H1 (cell line): ENCODE measurements at regions not wholly inside any gene's neighbourhood (a gene's known extent, or its start where the extent isn't known, plus 50 kb on each side); places are given as distances from the start of the nearest gene placed in this dataset.

Experiments used
- CTCF ChIA-PET: fragments of 300-600 bp; sonication (Branson Sonifier 250); formaldehyde crosslinking; loops from one replicate; lab custom pipeline; 2021; ENCODE audit not compliant: partially characterized antibody; lab: Charles Lee
- POLR2A ChIA-PET: fragments of 300-600 bp; sonication (Branson Sonifier 250); formaldehyde crosslinking; loops from one replicate; lab custom pipeline; 2021; ENCODE audit warnings: inconsistent platforms; ENCODE audit not compliant: partially characterized antibody; lab: Charles Lee
- DNase-seq, 2 experiments: peaks; one replicate each; pipeline versions ENCODE4 v3.0.0 to v3.0.0-alpha.2; 2010 to 2022; ENCODE audit warnings: low spot score in 2 of 2, low read depth in 1 of 2, mixed read lengths in 1 of 2
- FAIRE-seq: peaks from 2 replicates; lab custom pipeline; 2011; peaks lifted over from hg19 to GRCh38; lab: Jason Lieb, UNC
- H2AFZ ChIP-seq: 2 replicates; pipeline ENCODE4 v1.8.1; 2012; ENCODE audit warnings: low read length, inconsistent platforms
- H2AK5ac ChIP-seq: 2 replicates; pipeline ENCODE4 v1.6.1; 2013; ENCODE audit warnings: low read depth, low read length
- H2BK120ac ChIP-seq: replicated peaks from 2 replicates; pipeline ENCODE3; 2013; ENCODE audit warnings: low read depth, low read length, inconsistent platforms
- H2BK12ac ChIP-seq: 2 replicates; pipeline ENCODE4 v1.6.1; 2013; ENCODE audit warnings: low read depth, low read length
- H2BK15ac ChIP-seq: 2 replicates; pipeline ENCODE4 v1.6.1; 2013; ENCODE audit warnings: low read length
- H2BK20ac ChIP-seq: 2 replicates; pipeline ENCODE4 v1.6.1; 2013; ENCODE audit warnings: low read length
- H2BK5ac ChIP-seq: 2 replicates; pipeline ENCODE4 v1.6.1; 2013; ENCODE audit warnings: low read depth, low read length
- H3K14ac ChIP-seq: 2 replicates; pipeline ENCODE4 v1.6.1; 2013; ENCODE audit warnings: inconsistent platforms; ENCODE audit not compliant: insufficient read length
- H3K18ac ChIP-seq: 2 replicates; pipeline ENCODE4 v1.6.1; 2013; ENCODE audit warnings: low read length; ENCODE audit errors: extremely low read depth
- H3K23ac ChIP-seq: 2 replicates; pipeline ENCODE4 v1.6.1; 2013; ENCODE audit warnings: inconsistent platforms; ENCODE audit not compliant: insufficient read length
- H3K23me2 ChIP-seq: 2 replicates; pipeline ENCODE4 v1.6.1; 2013; ENCODE audit warnings: low read depth, low read length
- H3K27ac ChIP-seq: 2 replicates; pipeline ENCODE4 v1.6.1; 2011; ENCODE audit warnings: low read depth, low read length, inconsistent platforms
- H3K27me3 ChIP-seq, 4 experiments: replicated peaks in 1 of 4; 1 replicate in 1 of 4; 2 replicates in 3 of 4; pipeline versions ENCODE4 v1.6.1 to v1.8.1; 2011 to 2013; ENCODE audit warnings: low read length in 3 of 4, mild to moderate bottlenecking in 3 of 4, inconsistent platforms in 2 of 4, mixed read lengths in 2 of 4, moderate library complexity in 1 of 4; ENCODE audit not compliant: control insufficient read depth in 3 of 4, insufficient read depth in 3 of 4; ENCODE audit errors: extremely low read depth in 1 of 4
- H3K36me3 ChIP-seq, 4 experiments: 2 replicates each; pipeline versions ENCODE4 v1.6.1 to v1.8.1; 2011 to 2013; ENCODE audit warnings: mild to moderate bottlenecking in 4 of 4, low read length in 3 of 4, moderate library complexity in 2 of 4, control low read depth in 1 of 4, inconsistent platforms in 1 of 4; ENCODE audit not compliant: insufficient read depth in 4 of 4, control insufficient read depth in 2 of 4
- H3K4ac ChIP-seq: replicated peaks from 2 replicates; pipeline ENCODE3; 2013; ENCODE audit warnings: low read length, low read depth, mixed read lengths, inconsistent platforms; ENCODE audit not compliant: insufficient read length
- H3K4me1 ChIP-seq, 4 experiments: replicated peaks in 1 of 4; 1 replicate in 1 of 4; 2 replicates in 3 of 4; pipeline versions ENCODE4 v1.6.1 to v1.8.1; 2011 to 2013; ENCODE audit warnings: low read length in 3 of 4, inconsistent platforms in 2 of 4, mixed read lengths in 1 of 4; ENCODE audit not compliant: insufficient read depth in 4 of 4, control insufficient read depth in 3 of 4
- H3K4me2 ChIP-seq, 2 experiments: 2 replicates each; pipeline versions ENCODE4 v1.6.1 to v1.8.1; 2011 to 2013; ENCODE audit warnings: low read depth in 2 of 2, low read length in 2 of 2, control low read depth in 1 of 2, inconsistent platforms in 1 of 2, mild to moderate bottlenecking in 1 of 2; ENCODE audit not compliant: insufficient read depth in 1 of 2
- H3K4me3 ChIP-seq, 4 experiments: fragments of 200-600, 300-600 bp in 1 of 4; sonication (generic), shearing (Covaris generic), sonication (Bioruptor Twin) in 1 of 4; 2 replicates each; pipeline versions ENCODE4 v1.5.1 to v1.8.1; 2011 to 2016; ENCODE audit warnings: low read length in 4 of 4, low read depth in 3 of 4, control low read depth in 2 of 4, inconsistent platforms in 2 of 4, mild to moderate bottlenecking in 2 of 4, mixed read lengths in 1 of 4, moderate library complexity in 1 of 4; ENCODE audit not compliant: insufficient read depth in 2 of 4; ENCODE audit errors: extremely low read depth in 1 of 4
- H3K56ac ChIP-seq: replicated peaks from 2 replicates; pipeline ENCODE3; 2013; ENCODE audit warnings: low read depth, mild to moderate bottlenecking, mixed read lengths, low read length, inconsistent platforms; ENCODE audit not compliant: insufficient read length
- H3K79me1 ChIP-seq: 2 replicates; pipeline ENCODE4 v1.6.1; 2013; ENCODE audit warnings: low read depth, low read length, control low read depth
- H3K79me2 ChIP-seq, 2 experiments: 2 replicates each; pipeline versions ENCODE4 v1.6.1 to v1.8.1; 2012 to 2013; ENCODE audit warnings: low read length in 2 of 2, mild to moderate bottlenecking in 2 of 2, inconsistent platforms in 1 of 2; ENCODE audit not compliant: insufficient read depth in 2 of 2, control insufficient read depth in 1 of 2
- H3K9ac ChIP-seq, 4 experiments: replicated peaks in 1 of 4; 1 replicate in 1 of 4; 2 replicates in 3 of 4; pipeline versions ENCODE4 v1.6.1 to v1.8.1; 2011 to 2013; ENCODE audit warnings: low read depth in 3 of 4, low read length in 3 of 4, control low read depth in 2 of 4, mild to moderate bottlenecking in 2 of 4, moderate library complexity in 2 of 4, inconsistent platforms in 1 of 4; ENCODE audit errors: extremely low read depth in 1 of 4
- H3K9me3 ChIP-seq, 2 experiments: 2 replicates each; pipeline versions ENCODE4 v1.6.1 to v1.8.1; 2012 to 2013; ENCODE audit warnings: mild to moderate bottlenecking in 2 of 2, moderate library complexity in 2 of 2, control low read depth in 1 of 2, inconsistent platforms in 1 of 2, low read depth in 1 of 2, low read length in 1 of 2, mixed read lengths in 1 of 2; ENCODE audit not compliant: insufficient read depth in 2 of 2
- H4K20me1 ChIP-seq, 2 experiments: replicated peaks in 1 of 2; 2 replicates each; pipeline versions ENCODE3 to v1.8.1; 2011 to 2013; ENCODE audit warnings: inconsistent platforms in 2 of 2, low read length in 2 of 2, mild to moderate bottlenecking in 1 of 2; ENCODE audit not compliant: insufficient read depth in 2 of 2, control insufficient read depth in 1 of 2
- H4K5ac ChIP-seq: 2 replicates; pipeline ENCODE4 v1.6.1; 2013; ENCODE audit warnings: low read length, low read depth, mixed read lengths, inconsistent platforms; ENCODE audit not compliant: insufficient read length
- H4K8ac ChIP-seq: 2 replicates; pipeline ENCODE4 v1.8.0; 2013; ENCODE audit warnings: mild to moderate bottlenecking, moderate library complexity, low read length, inconsistent platforms; ENCODE audit not compliant: insufficient read depth; ENCODE audit errors: extremely low read depth
- H4K91ac ChIP-seq: replicated peaks from 2 replicates; pipeline ENCODE3; 2013; ENCODE audit warnings: low read length, mixed read lengths, inconsistent platforms; ENCODE audit not compliant: insufficient read length
- CBX5 ChIP-seq: fragments of 300-800, 300-1000 bp; sonication (generic); IDR thresholded peaks from 2 replicates; pipeline ENCODE4 v1.7.1; 2016; ENCODE audit warnings: antibody characterized with exemption, low read length, low read depth
- HDAC6 ChIP-seq: IDR thresholded peaks from one replicate; pipeline ENCODE4 v1.7.1; 2012; ENCODE audit warnings: low read depth, mild to moderate bottlenecking, inconsistent platforms, low read length, moderate library complexity
- KDM4A ChIP-seq: IDR thresholded peaks from one replicate; pipeline ENCODE4 v1.7.1; 2012; ENCODE audit warnings: low read depth, mild to moderate bottlenecking, moderate library complexity, low read length, inconsistent platforms; ENCODE audit not compliant: severe bottlenecking
- RNF2 ChIP-seq: fragments of 200-900, 300-1000 bp; sonication (generic); IDR thresholded peaks from 2 replicates; pipeline ENCODE4 v1.7.1; 2016; ENCODE audit warnings: borderline replicate concordance, low read depth, mild to moderate bottlenecking, antibody characterized with exemption, low read length; ENCODE audit not compliant: poor library complexity, severe bottlenecking; ENCODE audit errors: missing control alignments
- SP1 ChIP-seq: IDR thresholded peaks from 2 replicates; pipeline ENCODE4 v1.6.1; 2011; ENCODE audit warnings: low read depth, low read length
- TCF12 ChIP-seq: IDR thresholded peaks from 2 replicates; pipeline ENCODE4 v1.6.1; 2011; ENCODE audit warnings: low read depth, mild to moderate bottlenecking, low read length
- TEAD4 ChIP-seq: IDR thresholded peaks from 2 replicates; pipeline ENCODE4 v1.6.1; 2012; ENCODE audit warnings: low read depth, low read length, inconsistent platforms, mixed read lengths
- WGBS, 2 experiments: shearing (Covaris generic) in 1 of 2; methylation state at CpG; one replicate each; pipeline versions ENCODE4 v1.1.6 to v1.1.7; 2013 to 2015; ENCODE audit warnings: low lambda C conversion rate in 2 of 2, mixed read lengths in 2 of 2, inconsistent platforms in 1 of 2, low coverage in 1 of 2, missing lambda C conversion rate in 1 of 2; ENCODE audit not compliant: insufficient replicate concordance in 2 of 2, insufficient coverage in 1 of 2, insufficient read length in 1 of 2; ENCODE audit errors: extremely low coverage in 1 of 2, missing lambda C conversion rate in 1 of 2; 5-methylcytosine and 5-hydroxymethylcytosine counted together

GRCh38 chr16:6541267-6541666 lies 791.4 kb upstream of the RBFOX1 start:
- no peak overlapping the region for H2BK15ac ChIP-seq
- no peak for FAIRE-seq
- TF ChIP-seq HDAC6 (no peak), KDM4A (no peak), TEAD4 (no peak), CBX5 (no peak), RNF2 (no peak), TCF12 (no peak), SP1 (no peak)

More at GRCh38 chr16:6541267-6541666, 791.4 kb upstream of the RBFOX1 start:
- Histone ChIP-seq H3K18ac (no peak overlapping the region), H3K4me3 (no peak overlapping the region), H3K4me1 (no peaks in the 10 kb centered on the region), H3K79me2 (no peaks in the 10 kb centered on the region), H4K8ac (no peak overlapping the region), H2AK5ac (peak overlapping the region; percentile 40; the same call in 1 of the 2 replicates), H3K9me3 (no peaks in the 10 kb centered on the region), H3K4me2 (no peak overlapping the region), H2BK5ac (no peak overlapping the region), H3K23ac (no peak overlapping the region), H4K5ac (no peak overlapping the region), H4K20me1 (no peaks in the 10 kb centered on the region), H3K4ac (no peak overlapping the region), H2BK12ac (no peak overlapping the region), H3K14ac (no peak overlapping the region), H2BK20ac (no peak overlapping the region), H2BK120ac (no peak overlapping the region), H3K23me2 (no peaks in the 10 kb centered on the region; the same call in 1 of the 2 replicates), H3K79me1 (no peaks in the 10 kb centered on the region), H2AFZ (no peak overlapping the region), H3K27me3 (no peaks in the 10 kb centered on the region), H4K91ac (no peak overlapping the region), H3K9ac (no peak overlapping the region), H3K56ac (no peak overlapping the region), H3K36me3 (no peaks in the 10 kb centered on the region), H3K27ac (no peak overlapping the region)
- 95% methylated on average over 3 of the region's 3 CpGs; no CpG with 5 or more reads in 1 of the 2 experiments for WGBS, 2 experiments
- ChIA-PET POLR2A (no interaction called here), CTCF (interaction anchor here (1.0 kb wide), 1 partner anchor 16 kb away, joined by 3 read pairs; no protein-coding TSS in a partner anchor)
- DNase-seq: no peak
